Transverse colon (tissue), 4 donors: ENCODE measurements at regions not wholly inside any gene's neighbourhood (a gene's known extent, or its start where the extent isn't known, plus 50 kb on each side); places are given as distances from the start of the nearest gene placed in this dataset.

Source experiments
- DNase-seq: peaks from one replicate; pipeline ENCODE4 v3.0.0-alpha.2; 2019
- H3K27ac ChIP-seq, 4 donors: fragments of 200-600 bp; sonication (generic); 2 replicates each; pipeline ENCODE4 v1.5.1; 2016 to 2018; ENCODE audit warnings: inconsistent platforms in 4 of 4
- H3K27me3 ChIP-seq: fragments of 200-600 bp; sonication (generic); 2 replicates; pipeline ENCODE4 v1.5.1; 2017; ENCODE audit warnings: inconsistent platforms
- H3K36me3 ChIP-seq, 4 donors: fragments of 200-600 bp; sonication (generic); 2 replicates each; pipeline ENCODE4 v1.5.1; 2017 to 2019; ENCODE audit warnings: inconsistent platforms in 4 of 4
- H3K4me1 ChIP-seq, 4 donors: fragments of 200-600 bp; sonication (generic); 2 replicates each; pipeline ENCODE4 v1.5.1; 2017 to 2020; ENCODE audit warnings: inconsistent platforms in 4 of 4
- H3K4me3 ChIP-seq, 4 donors: fragments of 200-600 bp; sonication (generic); 1 replicate in 1 of 4; 2 replicates in 3 of 4; pipeline versions ENCODE4 v1.5.1 to v1.6.1; 2017 to 2019; ENCODE audit warnings: inconsistent platforms in 4 of 4
- H3K9me3 ChIP-seq, 2 donors: fragments of 200-600 bp; sonication (generic); 2 replicates each; pipeline ENCODE4 v1.5.1; 2017 to 2019; ENCODE audit warnings: inconsistent platforms in 2 of 2
- EP300 ChIP-seq: sonication (generic); formaldehyde crosslinking; IDR thresholded peaks from one replicate; pipeline ENCODE4 v1.6.1; 2017; ENCODE audit warnings: antibody characterized with exemption, low read depth
- POLR2A ChIP-seq: fragments of 450-650 bp; IDR thresholded peaks from one replicate; pipeline ENCODE4 v1.6.1; 2016; ENCODE audit warnings: antibody characterized with exemption, mild to moderate bottlenecking, moderate library complexity
- POLR2AphosphoS5 ChIP-seq, 3 donors: sonication (generic); formaldehyde crosslinking; IDR thresholded peaks; one replicate each; pipeline ENCODE4 v1.6.1; 2016; ENCODE audit warnings: antibody characterized with exemption in 3 of 3
- WGBS, 2 donors: methylation state at CpG; one replicate each; pipeline ENCODE4 v1.1.5; 2018; ENCODE audit warnings: low coverage in 1 of 2; 5-methylcytosine and 5-hydroxymethylcytosine counted together
- in situ Hi-C, 4 donors: fragments of 200-750 bp; cut with MboI; loops; one replicate each; pipeline versions ENCODE4 v1.15.0 to v1.15.1; 2017; ENCODE audit warnings: low sequenced_read_pairs in 3 of 4, low pct_ligation_motif_present in 1 of 4, low pct_unique_long_range_greater_than_20kb in 1 of 4
- intact Hi-C: fragments of 100-400 bp; cut with DNase I; formaldehyde crosslinking; loops from one replicate; pipeline ENCODE4 v1.15.1; 2023; ENCODE audit warnings: low total_unique reads
- TF ChIP-seq, protein P1 (sequence below), 5 experiments: fragments of 200-600 bp in 3 of 5; fragments of 450-650 bp in 2 of 5; sonication (generic) in 3 of 5; IDR thresholded peaks; 1 replicate in 2 of 5; 2 replicates in 3 of 5; pipeline ENCODE4 v1.5.1; 2016 to 2017; ENCODE audit warnings: antibody characterized with exemption in 5 of 5, inconsistent platforms in 3 of 5, mild to moderate bottlenecking in 2 of 5, moderate library complexity in 1 of 5

DNA sequence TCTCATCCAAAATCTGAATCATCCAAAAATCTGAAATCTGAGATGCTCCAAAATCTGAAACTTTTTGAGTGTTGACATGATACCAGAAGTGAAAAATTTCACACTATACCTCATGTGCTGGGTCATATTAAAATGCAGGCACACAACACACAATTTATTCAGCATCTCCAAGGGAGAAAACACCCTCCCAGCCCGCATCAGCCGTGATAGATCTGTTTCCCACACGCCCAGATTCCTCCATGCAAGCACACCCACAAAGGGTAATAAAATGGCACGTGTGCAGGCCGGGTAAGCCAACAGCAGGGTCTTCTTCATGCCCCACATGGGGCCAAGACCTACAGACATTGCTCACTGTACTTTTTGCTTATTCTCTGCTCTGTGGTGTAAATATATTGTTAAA is 173.1 kb upstream of the FERD3L start:
- 66 to 71% methylated on average over 5 of the region's 5 CpGs for WGBS, 2 donors
- Histone ChIP-seq H3K4me1 (no peaks in the 10 kb centered on the region), H3K9me3 (no peaks in the 10 kb centered on the region), H3K27ac (no peak overlapping the region), H3K27me3 (no peaks in the 10 kb centered on the region), H3K36me3 (no peaks in the 10 kb centered on the region), H3K4me3 (no peak overlapping the region)
- no peak for DNase-seq
- intact Hi-C loops (no loop called here), in situ Hi-C loops (no loop called here)
- TF ChIP-seq, protein P1, sequence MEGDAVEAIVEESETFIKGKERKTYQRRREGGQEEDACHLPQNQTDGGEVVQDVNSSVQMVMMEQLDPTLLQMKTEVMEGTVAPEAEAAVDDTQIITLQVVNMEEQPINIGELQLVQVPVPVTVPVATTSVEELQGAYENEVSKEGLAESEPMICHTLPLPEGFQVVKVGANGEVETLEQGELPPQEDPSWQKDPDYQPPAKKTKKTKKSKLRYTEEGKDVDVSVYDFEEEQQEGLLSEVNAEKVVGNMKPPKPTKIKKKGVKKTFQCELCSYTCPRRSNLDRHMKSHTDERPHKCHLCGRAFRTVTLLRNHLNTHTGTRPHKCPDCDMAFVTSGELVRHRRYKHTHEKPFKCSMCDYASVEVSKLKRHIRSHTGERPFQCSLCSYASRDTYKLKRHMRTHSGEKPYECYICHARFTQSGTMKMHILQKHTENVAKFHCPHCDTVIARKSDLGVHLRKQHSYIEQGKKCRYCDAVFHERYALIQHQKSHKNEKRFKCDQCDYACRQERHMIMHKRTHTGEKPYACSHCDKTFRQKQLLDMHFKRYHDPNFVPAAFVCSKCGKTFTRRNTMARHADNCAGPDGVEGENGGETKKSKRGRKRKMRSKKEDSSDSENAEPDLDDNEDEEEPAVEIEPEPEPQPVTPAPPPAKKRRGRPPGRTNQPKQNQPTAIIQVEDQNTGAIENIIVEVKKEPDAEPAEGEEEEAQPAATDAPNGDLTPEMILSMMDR (IDR thresholded peaks at IDR 0.05), result no peak
- TF ChIP-seq POLR2A (no peak), POLR2AphosphoS5 (IDR thresholded peaks at IDR 0.05) (no peak), EP300 (no peak)

DNA sequence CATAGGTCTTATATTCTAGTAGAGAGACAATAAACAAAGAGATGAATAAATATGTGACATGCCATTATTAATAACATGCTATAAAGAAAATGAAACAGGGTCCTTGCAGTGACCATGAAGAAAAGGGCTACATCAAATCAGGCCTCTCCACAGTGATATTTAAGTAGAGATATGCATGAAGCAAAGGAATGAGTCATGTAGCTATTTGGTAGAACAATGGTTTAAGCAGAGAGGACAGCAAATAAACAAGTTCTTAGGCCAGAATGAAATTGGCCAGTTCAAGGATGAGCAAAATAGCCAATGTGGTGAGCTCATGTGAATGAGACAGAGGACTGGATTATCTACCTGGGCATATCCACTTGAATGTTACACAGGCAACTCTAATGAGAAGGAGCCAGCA is 172.2 kb upstream of the FERD3L start:
- no peak for TF ChIP-seq POLR2A
- TF ChIP-seq, protein P1 (IDR thresholded peaks at IDR 0.05), result no peak
- TF ChIP-seq POLR2AphosphoS5 (IDR thresholded peaks at IDR 0.05), result no peak
- no peak for TF ChIP-seq EP300
- no peak for DNase-seq
- in situ Hi-C loops, result no loop called here
- H3K27ac ChIP-seq, result no peak overlapping the region
- no peaks in the 10 kb centered on the region for H3K36me3 ChIP-seq
- no peaks in the 10 kb centered on the region for H3K9me3 ChIP-seq
- H3K4me1 ChIP-seq, result no peaks in the 10 kb centered on the region
- intact Hi-C loops, result no loop called here
- H3K4me3 ChIP-seq, result no peak overlapping the region
- H3K27me3 ChIP-seq, result no peaks in the 10 kb centered on the region

DNA sequence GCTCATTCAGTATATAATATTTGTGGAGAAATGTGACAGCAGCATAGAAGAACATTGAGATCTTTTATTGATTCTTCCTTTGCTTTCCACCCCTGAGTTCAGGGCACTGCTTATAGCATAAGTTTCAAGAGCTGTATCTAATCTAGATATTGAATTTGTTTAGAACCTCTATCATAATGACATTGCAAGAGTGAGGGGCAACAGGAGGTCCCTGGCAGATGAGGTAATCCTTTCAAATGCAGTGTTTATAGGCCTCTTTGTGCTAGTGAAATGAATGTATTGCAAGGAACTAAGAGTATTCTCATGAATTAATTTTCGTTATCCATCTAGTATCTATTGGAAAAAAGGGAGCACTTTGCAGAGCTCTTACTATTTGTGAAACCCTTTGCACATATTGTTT is 167.2 kb upstream of the FERD3L start:
- H3K4me1 ChIP-seq, result no peaks in the 10 kb centered on the region
- intact Hi-C loops, result no loop called here
- H3K9me3 ChIP-seq, result no peaks in the 10 kb centered on the region
- in situ Hi-C loops, result no loop called here
- 73% methylated on average over 1 of the region's 1 CpG; no CpG with 5 or more reads in 1 of the 2 donors for WGBS, 2 donors
- DNase-seq, result no peak
- no peak overlapping the region for H3K4me3 ChIP-seq
- no peaks in the 10 kb centered on the region for H3K27me3 ChIP-seq
- no peaks in the 10 kb centered on the region for H3K36me3 ChIP-seq
- no peak overlapping the region for H3K27ac ChIP-seq
- TF ChIP-seq EP300 (no peak), POLR2AphosphoS5 (IDR thresholded peaks at IDR 0.05) (no peak), POLR2A (no peak)
- TF ChIP-seq, protein P1 (IDR thresholded peaks at IDR 0.05), result no peak

DNA sequence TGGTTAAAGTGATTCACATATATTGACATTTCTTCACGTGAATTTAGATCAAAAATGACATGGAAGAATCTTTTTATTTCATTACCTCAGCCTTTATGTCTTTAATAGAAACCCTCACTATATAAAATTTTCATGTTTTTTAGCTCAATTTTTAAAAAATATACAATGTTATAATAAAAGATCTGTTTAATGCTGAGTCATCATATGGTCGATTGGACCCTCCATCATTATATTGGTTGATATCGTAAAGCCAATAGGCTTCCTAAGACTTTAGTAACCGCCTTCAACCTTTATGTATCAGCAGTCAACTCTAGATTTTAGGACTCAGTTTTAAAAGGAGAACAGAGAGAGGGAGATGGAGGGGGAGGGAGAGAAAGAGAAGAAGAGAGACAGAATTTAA is 162.3 kb upstream of the FERD3L start:
- Histone ChIP-seq H3K36me3 (no peaks in the 10 kb centered on the region), H3K27me3 (no peaks in the 10 kb centered on the region), H3K9me3 (no peaks in the 10 kb centered on the region), H3K27ac (no peak overlapping the region), H3K4me3 (no peak overlapping the region), H3K4me1 (no peaks in the 10 kb centered on the region)
- in situ Hi-C loops, result no loop called here
- 74 to 85% methylated on average over 4 of the region's 4 CpGs for WGBS, 2 donors
- no peak for TF ChIP-seq EP300
- TF ChIP-seq POLR2AphosphoS5 (IDR thresholded peaks at IDR 0.05), result no peak
- TF ChIP-seq POLR2A, result no peak
- TF ChIP-seq, protein P1 (IDR thresholded peaks at IDR 0.05), result no peak
- DNase-seq, result no peak
- intact Hi-C loops, result no loop called here
